C4-2B (cell line): ENCODE measurements at regions not wholly inside any gene's neighbourhood (a gene's known extent, or its start where the extent isn't known, plus 50 kb on each side); places are given as distances from the start of the nearest gene placed in this dataset.

Experiments used
- CTCF ChIP-seq: fragments of 450-650 bp; conservative IDR thresholded peaks from 2 replicates; pipeline ENCODE4 v1.5.1; 2017; ENCODE audit warnings: mild to moderate bottlenecking
- ZFX ChIP-seq: fragments of 450-650 bp; IDR thresholded peaks from 2 replicates; pipeline ENCODE4 v1.6.1; 2017

DNA sequence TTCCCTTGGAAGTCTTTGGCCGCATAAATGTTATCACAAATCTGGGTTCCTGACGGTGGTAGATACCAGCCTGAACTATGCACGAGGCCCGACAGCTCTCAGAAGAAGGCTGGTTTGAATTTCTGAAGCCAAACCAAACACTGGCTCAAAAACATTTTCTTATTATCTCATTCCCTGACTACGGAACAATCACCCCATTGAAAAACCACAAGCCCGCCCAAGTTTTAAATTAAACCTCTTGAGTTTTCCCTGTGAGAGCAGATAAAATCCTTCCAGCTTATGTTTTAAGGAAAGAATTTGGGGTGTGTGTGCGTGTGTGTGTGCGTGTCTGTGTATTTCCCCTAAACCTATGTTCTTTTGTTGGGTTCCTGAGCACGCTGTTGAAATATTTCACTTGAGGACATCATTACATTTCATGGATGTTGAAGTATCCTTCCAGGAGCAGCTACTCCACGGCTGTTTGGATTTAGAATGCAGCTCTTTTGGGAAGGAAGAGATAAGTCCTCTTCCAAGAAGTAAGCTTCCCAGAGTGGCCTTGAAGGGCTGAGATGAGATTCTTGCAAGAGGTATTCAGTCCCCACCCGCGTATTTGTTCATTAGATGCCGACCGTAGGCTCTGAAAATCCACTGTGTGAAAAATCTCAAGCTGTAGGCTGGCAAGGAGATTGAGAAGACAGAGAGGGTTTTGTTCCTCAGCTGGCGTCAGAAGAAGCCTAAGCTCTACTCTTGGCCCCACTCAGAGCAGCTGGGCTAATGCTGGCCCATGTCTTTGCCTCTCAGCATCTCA lies 131.0 kb upstream of the NCOR2 start:
- TF ChIP-seq CTCF (no peak), ZFX (no peak)
